Fibroblast of lung (primary cell): ENCODE measurements at regions not wholly inside any gene's neighbourhood (a gene's known extent, or its start where the extent isn't known, plus 50 kb on each side); places are given as distances from the start of the nearest gene placed in this dataset.

ENCODE experiments used
- DNase-seq, 2 donors: peaks; one replicate each; pipeline versions ENCODE4 v3.0.0 to v3.0.0-alpha.2; 2010; ENCODE audit warnings: low read depth in 2 of 2
- H2AFZ ChIP-seq: 2 replicates; pipeline ENCODE4 v1.5.1; 2012; ENCODE audit warnings: low read length, control low read depth, inconsistent platforms
- H3K27ac ChIP-seq: 2 replicates; pipeline ENCODE4 v1.5.1; 2011; ENCODE audit warnings: low read length, control low read depth; ENCODE audit not compliant: insufficient read depth
- H3K27me3 ChIP-seq: 2 replicates; pipeline ENCODE4 v1.5.1; 2011; ENCODE audit warnings: mild to moderate bottlenecking, low read length; ENCODE audit not compliant: control insufficient read depth, insufficient read depth
- H3K36me3 ChIP-seq: 2 replicates; pipeline ENCODE4 v1.5.1; 2011; ENCODE audit warnings: low read length; ENCODE audit not compliant: control insufficient read depth, insufficient read depth
- H3K4me1 ChIP-seq: 2 replicates; pipeline ENCODE4 v1.5.1; 2011; ENCODE audit warnings: low read length; ENCODE audit not compliant: control insufficient read depth, insufficient read depth; ENCODE audit errors: extremely low read depth
- H3K4me2 ChIP-seq: 2 replicates; pipeline ENCODE4 v1.5.1; 2011; ENCODE audit warnings: low read length, control low read depth; ENCODE audit not compliant: insufficient read depth; ENCODE audit errors: extremely low read depth
- H3K4me3 ChIP-seq, 4 experiments: fragments of 200-600 bp in 1 of 4; sonication (generic) in 1 of 4; replicated peaks in 1 of 4; 2 replicates each; pipeline ENCODE4 v1.5.1; 2011 to 2016; ENCODE audit warnings: low read length in 4 of 4, low read depth in 3 of 4, mild to moderate bottlenecking in 3 of 4, control low read depth in 2 of 4, inconsistent platforms in 1 of 4, mixed read lengths in 1 of 4; ENCODE audit not compliant: insufficient read depth in 1 of 4; ENCODE audit errors: control extremely low read depth in 1 of 4
- H3K79me2 ChIP-seq: 2 replicates; pipeline ENCODE4 v1.5.1; 2012; ENCODE audit warnings: mild to moderate bottlenecking, low read length, inconsistent platforms; ENCODE audit not compliant: control insufficient read depth, insufficient read depth
- H3K9ac ChIP-seq: 2 replicates; pipeline ENCODE4 v1.5.1; 2011; ENCODE audit warnings: mild to moderate bottlenecking, low read length, control low read depth; ENCODE audit not compliant: insufficient read depth
- H3K9me3 ChIP-seq: 2 replicates; pipeline ENCODE4 v1.5.1; 2012; ENCODE audit warnings: low read depth, low read length; ENCODE audit not compliant: control insufficient read depth, insufficient read depth
- H4K20me1 ChIP-seq: 2 replicates; pipeline ENCODE4 v1.5.1; 2011; ENCODE audit warnings: low read length; ENCODE audit not compliant: control insufficient read depth, insufficient read depth; ENCODE audit errors: extremely low read depth
- CTCF ChIP-seq, 2 donors: IDR thresholded peaks in 1 of 2; conservative IDR thresholded peaks in 1 of 2; 1 replicate in 1 of 2; 2 replicates in 1 of 2; pipeline ENCODE4 v1.5.1; 2011 to 2012; ENCODE audit warnings: low read length in 2 of 2, control low read depth in 1 of 2, inconsistent platforms in 1 of 2, low read depth in 1 of 2, mild to moderate bottlenecking in 1 of 2
- EZH2 ChIP-seq: IDR thresholded peaks from 2 replicates; pipeline ENCODE4 v1.5.1; 2012; ENCODE audit warnings: low read length, control low read depth, mild to moderate bottlenecking; ENCODE audit errors: missing control alignments

GRCh38 chr1:29953961-29954360, 717.6 kb downstream of the PTPRU start:
- no peak for DNase-seq
- Histone ChIP-seq H3K36me3 (no peaks in the 10 kb centered on the region), H3K9me3 (no peaks in the 10 kb centered on the region), H3K4me2 (no peak overlapping the region), H3K27ac (no peak overlapping the region), H3K4me1 (no peaks in the 10 kb centered on the region), H4K20me1 (no peaks in the 10 kb centered on the region), H3K4me3 (no peak overlapping the region), H3K79me2 (no peaks in the 10 kb centered on the region), H2AFZ (no peak overlapping the region), H3K9ac (no peak overlapping the region), H3K27me3 (no peaks in the 10 kb centered on the region)
- TF ChIP-seq CTCF (conservative IDR thresholded peaks at IDR 0.05 in 1 of 2, IDR thresholded peaks at IDR 0.05 in 1 of 2; ENCODE audit: low read depth in 1 of 2, low read length in 2 of 2) (no peak), EZH2 (no peak)

GRCh38 chr1:29949676-29950075, 713.4 kb downstream of the PTPRU start:
- Histone ChIP-seq H3K79me2 (no peaks in the 10 kb centered on the region), H3K9me3 (no peaks in the 10 kb centered on the region), H3K4me2 (no peak overlapping the region), H4K20me1 (no peaks in the 10 kb centered on the region), H3K4me3 (no peak overlapping the region), H3K27me3 (no peaks in the 10 kb centered on the region), H3K4me1 (no peaks in the 10 kb centered on the region), H3K36me3 (no peaks in the 10 kb centered on the region), H3K9ac (no peak overlapping the region), H3K27ac (no peak overlapping the region), H2AFZ (no peak overlapping the region)
- DNase-seq = no peak
- TF ChIP-seq CTCF (conservative IDR thresholded peaks at IDR 0.05 in 1 of 2, IDR thresholded peaks at IDR 0.05 in 1 of 2; ENCODE audit: low read depth in 1 of 2, low read length in 2 of 2) (no peak), EZH2 (no peak)

GRCh38 chr1:29948581-29948980, 712.3 kb downstream of the PTPRU start:
- H3K4me2 ChIP-seq = no peak overlapping the region
- H3K36me3 ChIP-seq = no peaks in the 10 kb centered on the region
- no peak overlapping the region for H3K27ac ChIP-seq
- H3K79me2 ChIP-seq = no peaks in the 10 kb centered on the region
- no peaks in the 10 kb centered on the region for H3K9me3 ChIP-seq
- TF ChIP-seq EZH2 = no peak
- TF ChIP-seq CTCF (conservative IDR thresholded peaks at IDR 0.05 in 1 of 2, IDR thresholded peaks at IDR 0.05 in 1 of 2; ENCODE audit: low read depth in 1 of 2, low read length in 2 of 2) = no peak
- no peaks in the 10 kb centered on the region for H4K20me1 ChIP-seq
- H3K4me1 ChIP-seq = no peaks in the 10 kb centered on the region
- H3K9ac ChIP-seq = no peak overlapping the region
- no peaks in the 10 kb centered on the region for H3K27me3 ChIP-seq
- no peak overlapping the region for H3K4me3 ChIP-seq
- no peak for DNase-seq
- H2AFZ ChIP-seq = no peak overlapping the region
